Activated T-helper 17 cell treated with anti-CD3 and anti-CD28 coated beads, Interleukin-2, amount 50 U/mL, for 72 hours (primary cell): ENCODE measurements at regions not wholly inside any gene's neighbourhood (a gene's known extent, or its start where the extent isn't known, plus 50 kb on each side); places are given as distances from the start of the nearest gene placed in this dataset.

Experiments used
- ATAC-seq: fragments of 150-1000 bp; cut with Tn5 transposase; replicated peaks from 2 replicates; pipeline ENCODE4 v1.10.0; 2021; ENCODE audit warnings: mild to moderate bottlenecking, moderate library complexity
- H3K27ac Mint-ChIP-seq: one replicate; pipeline ENCODE4 v1.8.0; 2022; ENCODE audit warnings: mixed read lengths
- H3K27me3 Mint-ChIP-seq: one replicate; pipeline ENCODE4 v1.8.0; 2022; ENCODE audit warnings: mixed read lengths
- H3K36me3 Mint-ChIP-seq: one replicate; pipeline ENCODE4 v1.8.0; 2022; ENCODE audit warnings: low read depth, mild to moderate bottlenecking, mixed read lengths
- H3K4me1 Mint-ChIP-seq: one replicate; pipeline ENCODE4 v1.8.0; 2022; ENCODE audit warnings: mixed read lengths
- H3K4me3 Mint-ChIP-seq: one replicate; pipeline ENCODE4 v1.8.0; 2022; ENCODE audit warnings: mild to moderate bottlenecking, mixed read lengths
- H3K9me3 Mint-ChIP-seq: one replicate; pipeline ENCODE4 v1.8.0; 2022; ENCODE audit warnings: mixed read lengths

DNA sequence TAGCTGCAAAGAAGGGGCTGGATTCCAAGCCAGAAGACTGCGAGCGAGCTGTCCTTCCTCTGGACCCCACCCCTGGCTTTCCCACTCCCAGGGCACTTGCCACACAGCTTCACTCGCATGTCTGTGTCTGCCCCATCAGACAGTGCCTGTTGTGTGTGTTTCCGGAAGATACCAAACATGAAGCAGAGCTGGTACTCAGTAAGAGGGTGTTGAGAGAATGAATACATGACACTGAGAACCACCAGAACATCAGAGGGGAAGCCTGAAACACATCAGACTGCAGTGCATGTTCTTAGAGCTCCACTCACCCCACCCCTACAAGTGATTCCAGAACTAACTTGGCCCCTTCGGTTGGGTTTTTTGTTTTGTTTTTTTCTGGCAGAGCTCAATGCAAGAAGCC lies 181.5 kb downstream of the TTC32 start:
- Mint-ChIP-seq H3K36me3 (no peaks in the 10 kb centered on the region), H3K27me3 (peaks cover 8% of the 10 kb centered on the region), H3K4me3 (no peak overlapping the region), H3K4me1 (no peaks in the 10 kb centered on the region), H3K9me3 (no peaks in the 10 kb centered on the region), H3K27ac (no peak overlapping the region)
- no peak for ATAC-seq

DNA sequence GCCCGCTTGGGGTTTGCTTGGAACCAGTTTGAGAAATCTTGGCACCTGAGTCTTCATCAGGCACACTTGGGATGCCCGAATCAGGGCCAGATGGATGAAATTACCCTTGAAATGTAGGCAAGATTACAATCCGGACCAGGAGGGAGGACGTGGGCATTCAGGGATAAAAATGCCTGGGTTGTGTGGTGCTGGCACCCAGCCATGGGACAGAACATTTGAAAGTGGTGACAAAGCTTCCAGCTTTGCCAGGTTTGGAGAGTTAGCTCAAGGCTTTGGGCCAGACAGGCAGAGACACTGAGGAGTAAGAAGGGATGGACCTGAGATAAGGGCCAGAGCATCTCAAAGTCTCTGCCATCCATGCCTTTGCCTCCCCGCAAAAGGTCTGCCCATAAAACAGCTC lies 182.2 kb downstream of the TTC32 start:
- no peak overlapping the region for H3K4me3 Mint-ChIP-seq
- H3K9me3 Mint-ChIP-seq: no peaks in the 10 kb centered on the region
- peaks cover 8% of the 10 kb centered on the region for H3K27me3 Mint-ChIP-seq
- no peaks in the 10 kb centered on the region for H3K4me1 Mint-ChIP-seq
- H3K27ac Mint-ChIP-seq: no peak overlapping the region
- H3K36me3 Mint-ChIP-seq: no peaks in the 10 kb centered on the region
- no peak for ATAC-seq

DNA sequence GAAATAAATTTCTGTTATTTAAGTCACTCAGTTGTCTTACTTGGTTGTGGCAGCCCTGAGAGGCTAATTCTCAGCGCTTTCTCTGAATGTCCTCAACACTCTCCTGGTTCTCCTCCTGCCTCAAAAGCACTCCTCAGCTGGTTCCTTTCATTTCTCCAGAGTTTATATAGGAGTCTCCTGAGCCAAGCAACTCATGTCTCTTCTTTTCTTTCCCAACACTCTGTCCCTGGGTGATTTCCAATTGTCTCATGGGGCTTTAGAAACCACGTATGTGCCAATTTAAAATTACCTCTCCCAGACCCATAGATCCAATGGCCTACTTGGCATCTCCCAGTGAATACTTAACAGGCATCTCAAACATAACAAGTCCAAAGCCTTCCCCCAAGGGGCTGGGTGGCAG lies 184.3 kb downstream of the TTC32 start:
- peaks cover 4% of the 10 kb centered on the region for H3K9me3 Mint-ChIP-seq
- ATAC-seq: no peak

DNA sequence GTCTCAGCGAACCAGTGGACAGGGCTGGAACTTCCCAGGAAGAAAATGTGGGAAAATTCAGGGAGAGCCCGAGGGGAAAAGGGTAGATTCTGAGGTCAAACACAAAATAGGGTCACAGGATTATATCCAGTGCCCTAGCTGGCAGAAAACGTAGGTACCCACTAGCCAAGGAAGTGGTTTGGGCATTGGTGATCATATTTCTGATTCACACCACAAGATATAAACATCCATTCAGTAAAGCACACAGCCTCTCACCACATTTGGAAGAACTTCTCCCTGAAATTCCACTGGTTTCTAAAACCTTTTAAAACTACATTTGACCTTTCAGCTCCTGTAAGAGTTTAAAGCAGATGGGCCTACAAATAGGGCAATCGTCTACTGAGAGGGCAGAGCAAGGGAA lies 186.9 kb downstream of the TTC32 start:
- H3K4me3 Mint-ChIP-seq: no peak overlapping the region
- H3K36me3 Mint-ChIP-seq: no peaks in the 10 kb centered on the region
- no peak overlapping the region for H3K27ac Mint-ChIP-seq
- H3K27me3 Mint-ChIP-seq: peaks cover 8% of the 10 kb centered on the region
- H3K4me1 Mint-ChIP-seq: no peaks in the 10 kb centered on the region
- no peak for ATAC-seq
- H3K9me3 Mint-ChIP-seq: peaks cover 4% of the 10 kb centered on the region

More for the DNA sequence above, 184.3 kb downstream of the TTC32 start:
- Mint-ChIP-seq H3K4me1 (no peaks in the 10 kb centered on the region), H3K27me3 (peaks cover 8% of the 10 kb centered on the region), H3K27ac (no peak overlapping the region), H3K4me3 (no peak overlapping the region), H3K36me3 (no peaks in the 10 kb centered on the region)

DNA sequence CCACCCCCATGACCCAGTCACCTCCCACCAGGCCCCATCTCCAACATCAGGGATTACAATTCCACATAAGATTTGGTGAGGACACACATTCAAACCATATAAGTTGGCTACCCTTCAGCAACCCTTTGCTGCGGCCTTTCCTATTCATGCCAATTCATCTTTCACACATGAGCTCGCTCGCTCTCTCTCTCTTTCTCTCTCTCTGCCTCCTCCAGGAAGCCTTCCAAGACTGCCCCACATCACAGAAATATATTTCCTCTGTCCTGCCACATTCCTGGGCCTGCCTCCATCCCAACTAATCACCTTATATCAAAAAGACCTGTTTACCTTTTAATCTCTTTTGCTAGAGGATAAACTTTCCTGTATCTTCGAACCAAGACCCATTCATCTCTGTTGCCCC lies 188.9 kb downstream of the TTC32 start:
- Mint-ChIP-seq H3K4me3 (no peak overlapping the region), H3K36me3 (no peaks in the 10 kb centered on the region), H3K4me1 (no peaks in the 10 kb centered on the region), H3K27ac (no peak overlapping the region), H3K9me3 (peaks cover 4% of the 10 kb centered on the region), H3K27me3 (peaks cover 5% of the 10 kb centered on the region)
- no peak for ATAC-seq

DNA sequence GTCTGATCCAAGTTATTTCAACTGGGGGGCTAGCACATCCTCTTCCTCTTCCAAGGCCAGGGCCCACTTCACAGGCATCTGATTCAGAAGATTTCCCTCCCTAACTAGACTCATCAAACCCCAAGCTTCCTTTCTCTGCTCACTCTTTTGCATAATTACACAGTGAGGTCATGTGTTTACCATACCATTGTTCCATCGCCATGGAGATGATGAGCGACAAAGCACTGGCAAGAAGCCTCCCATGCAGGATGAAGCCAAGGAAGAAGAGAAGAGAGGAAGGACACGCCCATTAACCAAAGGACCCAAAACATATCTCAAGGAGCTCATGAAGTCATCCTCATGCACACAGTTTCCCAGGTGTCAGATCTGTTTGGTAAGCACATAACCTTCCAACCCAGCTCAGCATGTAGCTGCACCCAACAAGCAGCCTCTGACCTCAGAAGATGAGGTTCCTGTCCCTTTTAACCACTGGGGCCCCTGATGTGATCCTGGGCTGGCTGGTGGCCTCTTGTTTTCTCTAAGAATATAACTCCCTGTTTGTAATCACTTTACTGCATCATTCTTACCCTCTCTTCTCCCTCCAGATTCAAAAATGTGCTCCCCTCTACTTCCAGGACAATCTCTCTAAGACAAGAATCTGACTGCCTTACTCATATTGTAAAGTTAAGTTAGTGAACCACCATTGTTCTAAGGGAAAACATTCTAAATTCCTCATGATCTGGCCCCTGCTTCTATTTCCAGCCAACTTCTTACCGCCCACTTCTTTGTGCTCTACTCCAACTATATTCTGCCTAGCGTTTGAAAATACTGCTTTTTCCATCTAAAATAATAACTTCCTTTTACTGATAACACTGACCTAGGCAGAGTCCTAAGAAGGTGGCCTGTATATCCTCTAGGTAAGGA lies 190.1 kb downstream of the TTC32 start:
- ATAC-seq: peak; percentile 70
- no peaks in the 10 kb centered on the region for H3K36me3 Mint-ChIP-seq
- no peak overlapping the region for H3K27ac Mint-ChIP-seq
- peaks cover 4% of the 10 kb centered on the region for H3K9me3 Mint-ChIP-seq
- H3K4me1 Mint-ChIP-seq: no peaks in the 10 kb centered on the region
- H3K27me3 Mint-ChIP-seq: peaks cover 5% of the 10 kb centered on the region
- H3K4me3 Mint-ChIP-seq: no peak overlapping the region

DNA sequence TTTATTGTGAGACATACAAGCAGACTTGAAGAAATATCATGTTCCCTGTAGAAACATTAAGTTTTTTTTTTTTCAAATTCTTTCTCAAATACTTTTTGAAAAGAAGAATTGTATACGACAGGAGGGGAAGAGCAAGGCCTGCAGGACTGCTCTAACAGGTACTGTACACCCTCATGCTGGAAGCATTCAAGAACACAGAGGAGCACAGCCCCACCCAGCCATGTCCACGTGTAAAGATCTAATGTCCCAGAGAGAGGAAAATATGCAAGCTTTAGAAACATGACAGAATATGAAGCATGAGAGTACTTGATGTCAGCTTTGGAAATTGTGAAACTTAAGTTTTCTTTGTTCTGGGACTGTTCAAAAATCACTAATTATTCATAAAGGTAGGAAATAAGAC lies 191.6 kb downstream of the TTC32 start:
- H3K4me1 Mint-ChIP-seq: no peaks in the 10 kb centered on the region
- no peak overlapping the region for H3K27ac Mint-ChIP-seq
- ATAC-seq: no peak
- no peaks in the 10 kb centered on the region for H3K36me3 Mint-ChIP-seq
- H3K27me3 Mint-ChIP-seq: no peaks in the 10 kb centered on the region
- H3K9me3 Mint-ChIP-seq: peaks cover 4% of the 10 kb centered on the region
- no peak overlapping the region for H3K4me3 Mint-ChIP-seq

DNA sequence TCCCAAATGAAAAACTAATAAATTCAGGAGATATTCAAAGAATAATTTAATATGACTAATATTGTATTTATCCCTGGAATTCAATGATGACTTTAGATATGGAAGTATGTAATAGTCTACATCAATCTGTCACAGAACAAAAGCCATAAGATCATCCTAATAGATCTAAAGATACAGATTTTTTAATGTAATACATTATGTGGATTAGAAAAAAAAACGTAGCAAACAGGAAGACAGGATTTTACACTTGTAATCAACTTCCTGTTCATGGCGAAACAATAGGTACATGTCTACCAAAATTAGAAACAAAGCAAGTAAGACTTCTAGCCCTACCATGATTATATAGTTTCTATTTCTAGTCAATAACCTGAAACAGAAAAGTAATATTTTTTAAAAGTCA lies 192.2 kb downstream of the TTC32 start:
- no peak for ATAC-seq
- Mint-ChIP-seq H3K36me3 (no peaks in the 10 kb centered on the region), H3K4me3 (no peak overlapping the region), H3K9me3 (peaks cover 4% of the 10 kb centered on the region), H3K27ac (no peak overlapping the region), H3K27me3 (no peaks in the 10 kb centered on the region), H3K4me1 (no peaks in the 10 kb centered on the region)

DNA sequence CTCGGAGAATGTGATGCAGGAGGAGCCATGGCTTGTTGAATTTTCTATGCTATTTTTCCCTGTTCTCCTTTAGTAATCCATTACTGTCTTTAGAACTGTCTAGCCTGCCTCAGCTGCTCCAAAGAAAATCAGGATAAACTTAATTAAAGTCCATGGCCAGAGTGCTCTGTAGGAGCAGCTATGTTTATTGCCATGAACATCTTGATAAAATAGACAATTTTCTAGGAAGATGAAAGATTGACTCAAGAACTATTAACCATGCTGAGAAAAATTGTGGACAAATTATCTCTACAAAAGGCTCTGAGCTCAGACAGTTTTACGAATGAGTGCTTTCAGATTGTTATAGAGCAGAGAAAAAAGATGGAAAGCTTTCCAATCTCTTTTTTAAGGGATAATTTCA lies 193.0 kb downstream of the TTC32 start:
- no peak overlapping the region for H3K4me3 Mint-ChIP-seq
- no peaks in the 10 kb centered on the region for H3K36me3 Mint-ChIP-seq
- no peaks in the 10 kb centered on the region for H3K27me3 Mint-ChIP-seq
- ATAC-seq: no peak
- no peaks in the 10 kb centered on the region for H3K4me1 Mint-ChIP-seq
- H3K27ac Mint-ChIP-seq: no peak overlapping the region
- H3K9me3 Mint-ChIP-seq: peaks cover 4% of the 10 kb centered on the region

DNA sequence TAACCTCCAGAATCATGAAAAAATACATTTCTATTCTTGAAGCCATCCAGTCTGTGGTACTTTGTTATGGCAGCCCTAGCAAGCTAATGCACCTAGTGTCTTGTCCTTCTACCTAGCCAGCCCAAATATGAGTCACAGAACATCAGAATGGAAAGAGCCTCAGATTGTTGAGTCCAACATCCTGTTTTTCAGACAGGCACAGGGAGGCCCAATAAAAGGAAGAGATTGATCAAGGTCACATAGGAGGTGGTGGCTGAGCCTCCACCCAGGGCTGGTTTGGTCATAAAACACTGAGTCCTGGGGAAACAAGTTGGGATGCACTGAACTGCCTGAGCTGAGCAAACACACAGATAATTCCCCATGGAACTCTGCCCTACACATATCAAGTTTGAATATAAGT lies 195.5 kb downstream of the TTC32 start:
- Mint-ChIP-seq H3K9me3 (no peaks in the 10 kb centered on the region), H3K4me1 (no peaks in the 10 kb centered on the region), H3K4me3 (no peak overlapping the region), H3K27me3 (peaks cover 3% of the 10 kb centered on the region), H3K27ac (no peak overlapping the region), H3K36me3 (no peaks in the 10 kb centered on the region)
- ATAC-seq: no peak

DNA sequence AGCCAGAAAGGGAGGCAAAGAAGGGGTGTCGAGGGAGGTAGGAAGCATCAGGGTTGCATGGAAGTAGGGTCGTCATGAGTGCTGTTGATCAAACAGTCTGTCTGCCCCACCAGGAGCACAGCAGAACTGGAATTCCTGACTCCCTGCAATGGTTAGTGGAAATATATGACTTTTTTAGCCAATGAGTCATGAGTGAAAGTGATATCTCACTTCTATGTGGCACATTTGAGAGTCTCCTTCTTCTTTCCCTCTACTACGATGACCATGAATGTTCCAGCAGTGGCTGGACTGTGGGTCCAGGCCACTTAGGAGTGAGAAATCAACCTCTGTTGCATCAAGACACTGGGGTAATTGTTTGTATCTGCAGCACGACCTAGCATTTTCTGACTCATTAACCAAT lies 199.5 kb downstream of the TTC32 start:
- peaks cover 9% of the 10 kb centered on the region for H3K27me3 Mint-ChIP-seq
- no peak overlapping the region for H3K27ac Mint-ChIP-seq
- no peak for ATAC-seq
- no peaks in the 10 kb centered on the region for H3K36me3 Mint-ChIP-seq
- H3K4me1 Mint-ChIP-seq: no peaks in the 10 kb centered on the region
- H3K4me3 Mint-ChIP-seq: no peak overlapping the region
- H3K9me3 Mint-ChIP-seq: peaks cover 7% of the 10 kb centered on the region

DNA sequence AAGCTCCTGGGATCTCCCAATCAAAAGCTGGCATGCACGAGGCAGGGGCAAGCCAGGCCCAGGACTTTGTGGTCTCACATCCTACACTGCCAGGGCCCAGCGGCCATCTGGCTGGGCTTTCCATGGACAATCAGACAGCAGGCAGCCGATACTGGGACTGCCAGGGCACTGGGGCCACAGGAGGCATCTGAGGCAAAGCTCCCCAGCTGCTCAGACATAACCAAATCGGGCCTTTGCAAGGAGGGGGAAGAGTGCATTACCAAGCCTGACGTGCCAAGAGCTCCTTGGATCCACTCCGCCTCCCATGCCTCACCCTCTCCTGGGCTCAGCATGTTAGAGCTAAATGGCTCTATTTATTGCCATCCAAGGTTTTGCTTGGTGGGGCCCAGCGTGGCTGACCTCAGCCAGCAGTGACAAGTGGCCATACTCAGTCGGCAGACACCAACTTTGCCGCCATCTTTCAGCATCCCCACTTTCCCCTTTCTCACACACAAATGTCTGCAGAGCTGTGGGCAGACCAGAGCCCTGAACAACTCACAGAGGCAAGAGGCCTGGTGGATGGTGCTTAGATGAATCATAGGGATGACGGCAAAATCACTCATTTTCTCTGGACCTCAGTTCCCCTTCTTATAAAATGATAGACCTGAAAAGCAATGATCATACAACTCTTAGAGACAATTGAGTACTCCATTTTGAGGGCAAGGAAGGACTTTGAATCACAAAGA lies 200.8 kb downstream of the TTC32 start:
- ATAC-seq: no peak
- Mint-ChIP-seq H3K36me3 (no peaks in the 10 kb centered on the region), H3K4me1 (no peaks in the 10 kb centered on the region), H3K27me3 (peaks cover 14% of the 10 kb centered on the region), H3K9me3 (peaks cover 12% of the 10 kb centered on the region), H3K27ac (no peak overlapping the region), H3K4me3 (no peak overlapping the region)

DNA sequence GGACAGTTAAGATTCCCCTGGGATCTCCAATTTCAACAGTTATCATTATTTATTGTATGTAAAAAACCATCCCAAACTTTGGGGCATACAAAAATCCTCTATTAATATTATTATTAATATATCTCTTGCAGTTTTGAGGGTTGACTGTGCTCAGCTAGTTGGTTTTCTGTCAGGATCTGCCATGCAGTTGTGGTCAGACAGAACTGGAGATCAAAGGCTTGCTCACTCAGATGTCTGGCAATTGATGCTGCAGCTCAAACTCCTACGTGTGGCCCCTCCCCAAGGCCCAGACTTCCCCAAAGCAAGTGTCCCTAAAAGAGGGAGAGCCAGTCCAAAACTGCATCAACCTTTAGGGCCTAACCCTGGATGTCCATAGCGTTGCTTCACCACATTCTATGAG lies 204.7 kb downstream of the TTC32 start:
- Mint-ChIP-seq H3K27ac (no peak overlapping the region), H3K27me3 (peaks cover 16% of the 10 kb centered on the region)
- ATAC-seq: no peak

DNA sequence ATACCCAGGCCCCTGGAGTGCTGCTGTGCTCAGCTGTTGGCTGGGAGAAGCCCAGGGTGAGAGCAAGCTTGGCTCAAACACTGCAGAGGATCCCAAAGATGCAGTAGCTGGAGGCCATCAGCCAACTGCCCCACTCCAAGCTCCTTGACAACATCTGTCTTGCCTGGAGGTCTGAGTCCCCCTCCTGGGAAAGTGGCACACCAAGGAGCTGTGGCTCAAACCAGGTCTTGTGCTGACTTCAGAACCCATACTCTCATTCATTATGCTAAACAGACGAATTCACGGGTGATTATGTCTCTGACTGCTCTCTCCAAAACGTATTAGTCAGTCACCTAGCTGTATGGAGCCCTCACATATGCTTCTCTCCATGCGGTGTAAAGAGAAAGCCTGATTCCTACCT lies 206.1 kb downstream of the TTC32 start:
- no peak for ATAC-seq
- Mint-ChIP-seq H3K36me3 (no peaks in the 10 kb centered on the region), H3K9me3 (peaks cover 15% of the 10 kb centered on the region), H3K27me3 (peaks cover 19% of the 10 kb centered on the region), H3K4me3 (no peak overlapping the region), H3K4me1 (no peaks in the 10 kb centered on the region), H3K27ac (no peak overlapping the region)

More for the DNA sequence above, 204.7 kb downstream of the TTC32 start:
- Mint-ChIP-seq H3K36me3 (no peaks in the 10 kb centered on the region), H3K9me3 (peaks cover 15% of the 10 kb centered on the region), H3K4me3 (no peak overlapping the region), H3K4me1 (no peaks in the 10 kb centered on the region)

DNA sequence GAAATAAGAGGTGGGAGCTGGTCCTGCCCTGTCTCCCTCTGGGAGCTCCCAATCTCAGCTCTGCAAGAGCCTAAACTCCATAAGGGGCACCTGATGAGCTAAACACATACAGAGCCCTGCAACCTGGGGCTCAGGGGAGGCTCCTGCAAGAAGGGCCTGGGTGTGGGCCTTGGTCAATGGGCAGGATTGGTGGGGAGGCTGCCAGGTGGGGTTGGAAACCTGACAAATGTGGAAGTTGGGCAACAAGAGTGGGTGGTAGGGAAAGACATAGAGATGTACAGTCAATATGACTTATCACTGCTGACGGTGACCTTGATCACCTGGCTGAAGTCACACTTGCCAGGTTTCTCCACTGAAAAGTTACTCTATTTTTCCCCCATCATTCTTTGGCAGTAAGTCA lies 209.9 kb downstream of the TTC32 start:
- Mint-ChIP-seq H3K4me3 (no peak overlapping the region), H3K36me3 (no peaks in the 10 kb centered on the region), H3K4me1 (no peaks in the 10 kb centered on the region), H3K9me3 (peaks cover 6% of the 10 kb centered on the region), H3K27me3 (peaks cover 20% of the 10 kb centered on the region), H3K27ac (no peak overlapping the region)
- ATAC-seq: no peak
